ENCODE measurements at regions not wholly inside any gene's neighbourhood (a gene's known extent, or its start where the extent isn't known, plus 50 kb on each side); places are given as distances from the start of the nearest gene placed in this dataset.

- H2BK12ac ChIP-seq (ENCODE audit: insufficient read length, low read depth, low read length), result no peak overlapping the region
Observed at GRCh38 chr2:145047554-145047953, 527.6 kb upstream of the ZEB2 start.

More at GRCh38 chr2:145047554-145047953, 527.6 kb upstream of the ZEB2 start:
- Histone ChIP-seq H4K91ac (ENCODE audit: insufficient read length, low read depth, low read length) (no peak overlapping the region), H3K23ac (ENCODE audit: insufficient read length, low read depth, low read length) (no peak overlapping the region), H3K4ac (ENCODE audit: low read depth, low read length) (no peak overlapping the region), H3K56ac (ENCODE audit: insufficient read length, low read depth, low read length) (no peak overlapping the region), H2AFZ (ENCODE audit: low read length) (no peak overlapping the region), H3K9me3 (ENCODE audit: control insufficient read depth, low read depth, low read length) (no peaks in the 10 kb centered on the region), H3K23me2 (ENCODE audit: insufficient read length, low read depth, low read length, poor library complexity, severe bottlenecking) (no peaks in the 10 kb centered on the region), H3K9ac (ENCODE audit: extremely low read depth, insufficient read length, low read length) (no peak overlapping the region), H3K14ac (ENCODE audit: insufficient read depth, low read length) (no peak overlapping the region), H2AK5ac (ENCODE audit: insufficient read length, low read length) (no peak overlapping the region), H3K4me2 (ENCODE audit: insufficient read depth, insufficient read length, low read length) (no peak overlapping the region), H3K4me1 (ENCODE audit: insufficient read depth, low read length) (no peaks in the 10 kb centered on the region), H4K8ac (replicated peaks; ENCODE audit: insufficient read length, low read depth, low read length) (no peak overlapping the region), H4K20me1 (ENCODE audit: control insufficient read depth, insufficient read depth, insufficient read length) (no peaks in the 10 kb centered on the region), H3K79me1 (ENCODE audit: insufficient read depth, low read depth, low read length, poor library complexity, severe bottlenecking) (no peaks in the 10 kb centered on the region), H3K27me3 (ENCODE audit: insufficient read depth, low read length) (no peaks in the 10 kb centered on the region), H3T11ph (ENCODE audit: low read length) (no peak overlapping the region), H2BK20ac (ENCODE audit: low read depth, low read length, poor library complexity, severe bottlenecking) (no peak overlapping the region), H2BK120ac (ENCODE audit: low read depth, low read length, poor library complexity, severe bottlenecking) (no peak overlapping the region), H3K79me2 (ENCODE audit: insufficient read depth, low read length) (no peaks in the 10 kb centered on the region), H2BK5ac (ENCODE audit: insufficient read length, low read length) (no peak overlapping the region), H4K5ac (ENCODE audit: insufficient read length, low read depth, low read length) (no peak overlapping the region), H2BK15ac (ENCODE audit: low read depth, low read length) (no peak overlapping the region), H3K27ac (ENCODE audit: insufficient read length, low read depth, low read length) (no peak overlapping the region), H3K18ac (ENCODE audit: insufficient read length, low read depth, low read length) (no peak overlapping the region)
- peaks cover 0 to 2% of the 10 kb centered on the region in 2 experiments; a peak in 1 of 4 replicates for H3K4me1 Mint-ChIP-seq
- no peak overlapping the region for H3K4me3 Mint-ChIP-seq
- no CpG with 5 or more reads among the region's 1 CpG for WGBS (ENCODE audit: extremely low coverage, insufficient read length, low lambda C conversion rate)
- TF ChIP-seq CTCF (conservative IDR thresholded peaks at IDR 0.05), result no peak
- H3K36me3 Mint-ChIP-seq (ENCODE audit: insufficient read depth in 1 of 3, low read depth in 3 of 3), result no peaks in the 10 kb centered on the region; a peak in 3 of 7 replicates
- no peaks in the 10 kb centered on the region for H3K27me3 Mint-ChIP-seq (ENCODE audit: low read depth)
- DNase-seq, result no peak
- H3K27ac Mint-ChIP-seq, result no peak overlapping the region
- no peaks in the 10 kb centered on the region for H3K9me3 Mint-ChIP-seq
